Lung microvascular endothelial cell (primary cell): ENCODE measurements at regions not wholly inside any gene's neighbourhood (a gene's known extent, or its start where the extent isn't known, plus 50 kb on each side); places are given as distances from the start of the nearest gene placed in this dataset.
A peak's percentile ranks its signal among the peaks of the same experiment; 100 is the strongest.
"Not testable (repeated sequence)": the region's sequence is repeated elsewhere in the genome, so short reads cannot be mapped to it uniquely, and the experiment has no call there.

Source experiments
- DNase-seq, 2 donors: peaks; one replicate each; pipeline versions ENCODE4 v3.0.0 to v3.0.0-alpha.2; 2010; ENCODE audit warnings: low read depth in 2 of 2

GRCh38 chr3:182622241-182622545 is 171.1 kb upstream of the ATP11B start:
- DNase-seq = no peak

- DNase-seq = no peak
These were observed 166.5 kb upstream of the ATP11B start for GRCh38 chr3:182626484-182627467.

DNA sequence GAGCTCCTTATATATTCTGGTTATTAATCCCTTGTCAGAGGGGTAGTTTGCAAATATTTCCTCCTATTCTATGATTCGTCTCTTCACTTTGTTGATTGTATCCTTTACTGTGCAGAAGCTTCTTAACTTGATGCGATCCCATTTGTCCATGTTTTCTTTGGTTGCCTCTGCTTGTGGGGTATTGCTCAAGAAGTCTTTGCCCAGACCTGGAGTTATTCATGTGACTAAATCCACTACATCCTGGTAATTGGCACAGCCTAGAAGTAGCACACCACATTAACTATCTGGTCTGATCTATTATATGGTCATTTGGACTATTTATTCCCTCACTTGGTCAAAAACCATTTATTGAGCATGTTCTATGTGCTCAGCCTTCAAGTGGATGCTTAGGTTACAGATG is 164.8 kb upstream of the ATP11B start:
- DNase-seq = no peak

GRCh38 chr3:182629521-182629920 is 163.8 kb upstream of the ATP11B start:
- DNase-seq = no peak

GRCh38 chr3:182631183-182632076 is 161.9 kb upstream of the ATP11B start:
- DNase-seq = no peak

DNA sequence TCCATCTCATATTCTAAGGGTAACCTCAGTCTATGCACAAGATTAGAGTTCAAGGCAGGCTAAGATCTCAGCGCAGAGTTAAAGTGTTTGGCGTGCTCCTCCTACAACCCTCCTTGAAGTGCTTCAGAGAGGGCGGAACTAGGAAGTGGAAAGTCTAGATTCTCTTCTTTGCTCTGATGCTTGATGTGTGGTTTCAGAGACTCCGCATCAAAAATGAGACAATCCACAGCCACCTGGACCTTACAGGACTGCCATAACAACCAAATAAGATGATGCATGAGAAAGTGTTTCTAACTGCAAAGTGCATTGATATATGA is 161.3 kb upstream of the ATP11B start:
- no peak for DNase-seq

DNA sequence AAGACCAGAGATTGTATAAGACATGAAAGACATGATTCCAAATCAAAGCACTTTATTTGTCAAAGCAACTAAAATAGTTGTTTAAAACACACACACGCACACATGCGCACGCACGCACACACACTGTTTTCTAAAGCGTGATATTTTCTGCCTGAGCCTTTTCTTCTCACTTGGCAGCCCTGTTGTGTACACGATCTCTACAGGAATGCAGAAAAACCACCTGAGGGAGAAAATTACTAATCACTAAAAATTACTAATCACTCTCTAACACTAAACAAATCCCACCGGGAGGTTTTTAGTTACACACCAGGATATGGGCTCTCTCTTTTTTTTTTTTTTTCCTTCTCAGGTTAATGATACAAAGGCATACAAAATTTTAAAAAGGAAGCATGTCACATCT is 160.1 kb upstream of the ATP11B start:
- no peak for DNase-seq

DNA sequence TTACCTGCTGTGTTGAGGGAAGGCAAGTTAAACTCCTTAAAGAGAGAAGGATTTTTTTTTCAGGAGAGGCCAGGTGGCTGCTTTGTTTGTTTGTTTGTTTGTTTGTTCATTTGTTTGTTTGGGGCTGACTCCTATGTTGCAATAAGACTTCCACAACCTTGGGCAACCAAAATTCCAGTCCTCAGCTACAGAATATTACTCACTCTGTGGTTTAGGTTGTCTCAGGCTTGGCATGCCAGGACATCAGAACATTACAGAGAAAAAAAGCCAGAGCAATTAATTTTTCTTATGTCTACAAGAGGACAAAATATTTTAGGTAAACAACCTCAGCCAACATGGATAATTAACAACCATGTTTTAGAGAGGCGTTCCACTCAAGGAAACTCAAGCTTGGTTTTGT is 156.7 kb upstream of the ATP11B start:
- DNase-seq = no peak

GRCh38 chr3:182637350-182638110 is 155.8 kb upstream of the ATP11B start:
- DNase-seq = no peak

DNA sequence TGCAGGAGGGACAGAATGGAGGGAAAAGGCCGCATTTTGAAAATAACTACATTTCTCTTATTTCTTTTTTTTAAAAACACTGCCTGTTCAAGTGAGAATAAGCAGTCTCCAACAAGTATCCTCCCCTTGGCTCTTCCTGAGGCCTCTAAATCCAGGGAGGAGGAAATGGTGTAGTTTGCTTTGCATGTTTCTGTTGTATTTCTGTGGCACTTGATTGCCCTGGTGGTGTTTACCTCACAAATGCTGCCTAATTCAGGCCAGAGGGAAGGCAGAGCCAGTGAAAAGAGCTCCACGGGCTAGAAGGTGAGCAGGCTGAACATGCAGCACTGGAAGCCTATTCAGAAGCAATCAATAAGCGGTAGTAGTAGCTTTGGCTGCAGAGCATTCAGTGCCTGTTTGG is 149.3 kb upstream of the ATP11B start:
- DNase-seq = no peak

- no peak for DNase-seq
These were observed 148.4 kb upstream of the ATP11B start for GRCh38 chr3:182644790-182645433.

DNA sequence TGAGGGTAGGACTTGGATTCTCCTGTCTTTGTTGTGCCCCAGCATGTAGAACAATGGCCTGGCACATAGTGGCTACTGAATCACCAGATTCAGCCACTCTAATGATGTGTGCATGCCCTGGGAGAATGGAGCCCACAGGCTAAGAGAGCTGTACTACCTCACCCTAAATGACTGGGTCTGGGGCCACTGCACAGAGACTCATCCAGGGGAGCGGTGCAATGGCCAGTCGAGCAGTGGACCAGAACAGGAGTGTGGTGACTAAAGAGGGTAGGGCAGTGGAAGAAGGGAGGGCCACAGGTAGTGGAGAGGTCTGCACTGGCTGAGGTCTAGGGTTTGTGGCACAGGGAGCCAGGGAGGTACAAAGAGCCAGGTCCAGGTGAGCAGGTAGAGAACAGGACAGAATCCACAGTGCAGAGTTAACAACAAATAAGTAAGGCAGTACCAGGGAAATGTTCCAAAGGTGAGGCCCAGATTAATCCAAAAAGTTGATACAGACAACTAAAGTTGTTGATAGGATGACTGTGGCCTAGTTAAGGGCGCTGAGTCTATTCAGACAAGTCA is 142.7 kb upstream of the ATP11B start:
- DNase-seq = no peak

DNA sequence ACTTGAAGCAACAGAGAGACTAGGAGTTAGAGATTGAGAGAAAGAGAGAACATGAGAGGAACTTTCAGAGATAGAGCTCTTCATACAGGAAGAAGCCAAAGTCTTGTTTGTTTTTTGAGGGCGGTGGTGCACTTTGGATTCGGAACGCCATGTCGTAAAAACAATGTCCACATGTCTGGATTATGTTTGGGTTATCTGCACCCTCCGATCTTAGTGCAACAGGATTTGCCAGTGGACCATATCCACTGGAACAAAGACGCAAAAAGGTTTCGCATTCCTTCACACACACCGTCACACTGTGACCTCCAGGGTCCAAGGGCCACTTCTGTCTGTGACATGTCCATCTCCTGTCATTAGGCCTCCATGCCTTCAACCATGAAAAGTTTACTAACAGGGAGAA is 141.8 kb upstream of the ATP11B start:
- no peak for DNase-seq

DNA sequence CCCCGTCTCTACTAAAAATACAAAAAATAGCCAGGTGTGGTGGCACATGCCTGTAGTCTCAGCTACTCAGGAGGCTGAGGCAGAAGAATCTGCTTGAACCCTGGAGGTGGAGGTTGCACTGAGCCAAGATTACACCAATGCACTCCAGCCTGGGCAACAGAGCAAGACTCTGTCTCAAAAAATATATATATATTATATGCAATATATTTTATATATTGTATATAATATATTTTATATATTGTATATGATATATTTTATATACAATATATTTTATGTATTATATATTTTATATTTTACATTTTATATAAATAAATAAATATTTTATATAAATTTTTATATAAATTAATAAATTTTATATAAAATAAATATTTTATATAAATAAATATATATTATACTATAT is 140.2 kb upstream of the ATP11B start:
- not testable (repeated sequence) for DNase-seq

- DNase-seq = no peak
These were observed 124.8 kb upstream of the ATP11B start for GRCh38 chr3:182668541-182668940.

- no peak for DNase-seq
These were observed 124.3 kb upstream of the ATP11B start for GRCh38 chr3:182668974-182669373.

DNA sequence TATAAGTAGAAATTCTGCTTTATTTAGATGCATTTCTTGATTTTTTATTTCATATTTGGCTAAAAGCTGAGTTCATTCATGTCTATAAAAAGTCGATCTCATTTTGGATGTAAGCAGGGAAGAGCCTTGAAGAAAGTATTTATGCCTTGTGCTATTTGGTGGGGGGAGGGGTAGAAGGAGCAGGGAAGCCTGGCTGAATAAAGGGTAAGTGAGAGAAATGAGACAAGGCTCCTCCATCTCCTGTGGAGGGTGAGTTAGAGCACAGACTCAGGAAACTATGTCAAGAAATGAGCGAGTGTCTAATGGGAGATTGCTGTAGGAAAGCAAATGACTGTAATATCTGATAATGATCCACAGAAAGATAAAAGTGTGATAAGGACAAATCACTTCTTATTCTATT is 121.8 kb upstream of the ATP11B start:
- no peak for DNase-seq

GRCh38 chr3:182671942-182672341 is 121.4 kb upstream of the ATP11B start:
- DNase-seq = no peak

- DNase-seq = no peak
These were observed 120.0 kb upstream of the ATP11B start for GRCh38 chr3:182673336-182673735.

DNA sequence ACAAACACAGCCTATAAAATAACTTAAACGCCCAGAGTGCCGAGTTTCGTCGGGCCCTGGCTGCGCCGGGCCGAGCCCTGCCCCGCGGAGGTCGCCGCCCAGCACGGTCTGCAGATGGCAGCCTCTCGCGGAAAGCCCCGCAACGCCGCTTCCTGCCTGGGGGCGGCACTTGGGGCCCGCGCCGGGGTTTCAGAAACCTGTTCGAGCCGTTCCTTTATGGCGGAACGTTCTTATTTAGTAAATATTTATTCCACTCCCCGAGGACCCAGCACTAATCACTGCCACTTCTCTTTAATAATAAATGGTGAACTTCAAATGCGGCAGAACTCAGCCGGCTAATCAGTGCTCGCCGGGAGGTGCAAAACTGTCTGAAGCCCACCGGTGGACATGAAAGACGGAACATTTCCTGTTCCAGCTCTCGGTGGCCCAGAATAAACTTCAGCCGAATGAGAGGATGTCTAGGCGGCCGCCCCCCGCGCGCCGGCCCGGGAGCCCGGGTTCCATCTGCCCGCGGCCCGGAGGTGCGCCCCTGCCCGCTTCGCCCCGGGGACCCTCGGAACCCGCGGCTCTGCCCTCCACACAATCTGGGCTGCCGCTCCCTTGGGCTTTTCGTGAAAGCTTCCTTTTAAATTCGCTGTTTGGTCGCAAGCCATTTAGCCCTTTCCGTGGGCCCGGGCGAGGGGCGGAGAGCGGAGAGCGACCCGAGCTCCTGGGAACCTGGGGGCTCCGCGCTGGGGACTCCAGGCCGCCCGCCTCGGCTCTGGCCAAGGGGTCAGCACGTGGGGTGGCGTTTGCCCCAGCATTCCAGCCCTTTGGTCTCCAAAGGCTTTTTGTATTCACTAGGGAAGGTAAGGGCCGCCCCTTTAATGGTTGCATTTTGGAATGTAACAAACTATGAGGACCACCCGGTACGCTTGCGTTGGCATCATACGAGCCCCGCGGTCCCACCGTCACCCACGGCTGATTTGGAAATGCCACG is 110.8 kb upstream of the ATP11B start:
- DNase-seq = peak; percentile 40 to 48
